Heart left ventricle (tissue), 13 donors: ENCODE measurements at regions not wholly inside any gene's neighbourhood (a gene's known extent, or its start where the extent isn't known, plus 50 kb on each side); places are given as distances from the start of the nearest gene placed in this dataset.

Experiments
- CTCF ChIP-seq, 12 donors: fragments of 200-600 bp; sonication (generic) in 4 of 12; IDR thresholded peaks; one replicate each; pipeline versions ENCODE4 v1.5.0 to v1.8.0; 2018 to 2022; ENCODE audit warnings: antibody characterized with exemption in 12 of 12, mild to moderate bottlenecking in 5 of 12
- POLR2A ChIP-seq, 2 donors: fragments of 450-650 bp; IDR thresholded peaks; one replicate each; pipeline ENCODE4 v1.6.1; 2017; ENCODE audit warnings: antibody characterized with exemption in 2 of 2, mild to moderate bottlenecking in 2 of 2, moderate library complexity in 2 of 2
- donor health status: ischemic (EF 13 %, LVEDD 7.1; RV severe dilation, severe dysfunction).
- donor health status: DM: no; HTN: yes; CAD: no.
- donor health status: DM: no; HTN: no; CAD: no.
- donor health status: ischemic (EF 25% LVEDD 6.9; RV normal size, moderate dysfunction).
- donor health status: ischemic (EF 25% LVEDD 5.7; RV mildly dilated, moderate dysfunction).
- donor health status: ischemic (EF 35%, LVEDD 5.7; RV mildly dilated, moderate dysfunction).
- donor health status: nonischemic (EF 11% LVEDD 7.7; RV severe dilation, severe dysfunction).
- donor health status: DM: yes; HTN: yes; CAD: no.
- donor health status: PGD.
- donor health status: ischemic (EF 29% LVEDD 5.4; RV normal size, mild dysfunction).
- donor health status: nonischemic (EF 23%, LVEDD 6.1; RV moderate dilation, normal function).

DNA sequence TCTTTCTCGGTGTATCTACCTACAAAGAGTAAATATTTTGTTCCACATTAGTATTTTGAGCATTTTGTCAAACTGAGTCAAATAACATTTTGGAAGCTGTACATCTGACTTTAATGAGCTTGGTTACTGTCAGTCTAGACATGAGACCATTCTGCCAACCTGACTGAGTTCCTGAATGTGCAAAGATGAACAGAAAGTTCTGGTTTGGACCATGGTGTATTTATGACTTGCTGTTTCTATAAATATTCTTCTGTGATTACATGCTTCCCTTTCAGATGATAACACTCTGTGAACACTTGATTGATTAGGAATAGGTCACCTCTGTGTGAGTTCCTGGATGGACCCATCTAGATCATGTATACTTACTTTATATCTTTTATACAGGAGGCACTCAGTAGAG, 827.8 kb downstream of the VRK1 start:
- TF ChIP-seq CTCF (IDR thresholded peaks at IDR 0.05) (no peak), POLR2A (IDR thresholded peaks at IDR 0.05) (no peak)
